H1 (cell line): ENCODE measurements at regions not wholly inside any gene's neighbourhood (a gene's known extent, or its start where the extent isn't known, plus 50 kb on each side); places are given as distances from the start of the nearest gene placed in this dataset.

Source experiments
- CTCF ChIA-PET: fragments of 300-600 bp; sonication (Branson Sonifier 250); formaldehyde crosslinking; loops from one replicate; lab custom pipeline; 2021; ENCODE audit not compliant: partially characterized antibody; lab: Charles Lee
- POLR2A ChIA-PET: fragments of 300-600 bp; sonication (Branson Sonifier 250); formaldehyde crosslinking; loops from one replicate; lab custom pipeline; 2021; ENCODE audit warnings: inconsistent platforms; ENCODE audit not compliant: partially characterized antibody; lab: Charles Lee
- DNase-seq, 2 experiments: peaks; one replicate each; pipeline versions ENCODE4 v3.0.0 to v3.0.0-alpha.2; 2010 to 2022; ENCODE audit warnings: low spot score in 2 of 2, low read depth in 1 of 2, mixed read lengths in 1 of 2
- FAIRE-seq: peaks from 2 replicates; lab custom pipeline; 2011; peaks lifted over from hg19 to GRCh38; lab: Jason Lieb, UNC
- H2AFZ ChIP-seq: 2 replicates; pipeline ENCODE4 v1.8.1; 2012; ENCODE audit warnings: low read length, inconsistent platforms
- H2AK5ac ChIP-seq: 2 replicates; pipeline ENCODE4 v1.6.1; 2013; ENCODE audit warnings: low read depth, low read length
- H2BK120ac ChIP-seq: replicated peaks from 2 replicates; pipeline ENCODE3; 2013; ENCODE audit warnings: low read depth, low read length, inconsistent platforms
- H2BK12ac ChIP-seq: 2 replicates; pipeline ENCODE4 v1.6.1; 2013; ENCODE audit warnings: low read depth, low read length
- H2BK15ac ChIP-seq: 2 replicates; pipeline ENCODE4 v1.6.1; 2013; ENCODE audit warnings: low read length
- H2BK20ac ChIP-seq: 2 replicates; pipeline ENCODE4 v1.6.1; 2013; ENCODE audit warnings: low read length
- H2BK5ac ChIP-seq: 2 replicates; pipeline ENCODE4 v1.6.1; 2013; ENCODE audit warnings: low read depth, low read length
- H3K14ac ChIP-seq: 2 replicates; pipeline ENCODE4 v1.6.1; 2013; ENCODE audit warnings: inconsistent platforms; ENCODE audit not compliant: insufficient read length
- H3K18ac ChIP-seq: 2 replicates; pipeline ENCODE4 v1.6.1; 2013; ENCODE audit warnings: low read length; ENCODE audit errors: extremely low read depth
- H3K23ac ChIP-seq: 2 replicates; pipeline ENCODE4 v1.6.1; 2013; ENCODE audit warnings: inconsistent platforms; ENCODE audit not compliant: insufficient read length
- H3K23me2 ChIP-seq: 2 replicates; pipeline ENCODE4 v1.6.1; 2013; ENCODE audit warnings: low read depth, low read length
- H3K27ac ChIP-seq: 2 replicates; pipeline ENCODE4 v1.6.1; 2011; ENCODE audit warnings: low read depth, low read length, inconsistent platforms
- H3K27me3 ChIP-seq, 4 experiments: replicated peaks in 1 of 4; 1 replicate in 1 of 4; 2 replicates in 3 of 4; pipeline versions ENCODE4 v1.6.1 to v1.8.1; 2011 to 2013; ENCODE audit warnings: low read length in 3 of 4, mild to moderate bottlenecking in 3 of 4, inconsistent platforms in 2 of 4, mixed read lengths in 2 of 4, moderate library complexity in 1 of 4; ENCODE audit not compliant: control insufficient read depth in 3 of 4, insufficient read depth in 3 of 4; ENCODE audit errors: extremely low read depth in 1 of 4
- H3K36me3 ChIP-seq, 4 experiments: 2 replicates each; pipeline versions ENCODE4 v1.6.1 to v1.8.1; 2011 to 2013; ENCODE audit warnings: mild to moderate bottlenecking in 4 of 4, low read length in 3 of 4, moderate library complexity in 2 of 4, control low read depth in 1 of 4, inconsistent platforms in 1 of 4; ENCODE audit not compliant: insufficient read depth in 4 of 4, control insufficient read depth in 2 of 4
- H3K4ac ChIP-seq: replicated peaks from 2 replicates; pipeline ENCODE3; 2013; ENCODE audit warnings: low read length, low read depth, mixed read lengths, inconsistent platforms; ENCODE audit not compliant: insufficient read length
- H3K4me1 ChIP-seq, 4 experiments: replicated peaks in 1 of 4; 1 replicate in 1 of 4; 2 replicates in 3 of 4; pipeline versions ENCODE4 v1.6.1 to v1.8.1; 2011 to 2013; ENCODE audit warnings: low read length in 3 of 4, inconsistent platforms in 2 of 4, mixed read lengths in 1 of 4; ENCODE audit not compliant: insufficient read depth in 4 of 4, control insufficient read depth in 3 of 4
- H3K4me2 ChIP-seq, 2 experiments: 2 replicates each; pipeline versions ENCODE4 v1.6.1 to v1.8.1; 2011 to 2013; ENCODE audit warnings: low read depth in 2 of 2, low read length in 2 of 2, control low read depth in 1 of 2, inconsistent platforms in 1 of 2, mild to moderate bottlenecking in 1 of 2; ENCODE audit not compliant: insufficient read depth in 1 of 2
- H3K4me3 ChIP-seq, 4 experiments: fragments of 200-600, 300-600 bp in 1 of 4; sonication (generic), shearing (Covaris generic), sonication (Bioruptor Twin) in 1 of 4; 2 replicates each; pipeline versions ENCODE4 v1.5.1 to v1.8.1; 2011 to 2016; ENCODE audit warnings: low read length in 4 of 4, low read depth in 3 of 4, control low read depth in 2 of 4, inconsistent platforms in 2 of 4, mild to moderate bottlenecking in 2 of 4, mixed read lengths in 1 of 4, moderate library complexity in 1 of 4; ENCODE audit not compliant: insufficient read depth in 2 of 4; ENCODE audit errors: extremely low read depth in 1 of 4
- H3K56ac ChIP-seq: replicated peaks from 2 replicates; pipeline ENCODE3; 2013; ENCODE audit warnings: low read depth, mild to moderate bottlenecking, mixed read lengths, low read length, inconsistent platforms; ENCODE audit not compliant: insufficient read length
- H3K79me1 ChIP-seq: 2 replicates; pipeline ENCODE4 v1.6.1; 2013; ENCODE audit warnings: low read depth, low read length, control low read depth
- H3K79me2 ChIP-seq, 2 experiments: 2 replicates each; pipeline versions ENCODE4 v1.6.1 to v1.8.1; 2012 to 2013; ENCODE audit warnings: low read length in 2 of 2, mild to moderate bottlenecking in 2 of 2, inconsistent platforms in 1 of 2; ENCODE audit not compliant: insufficient read depth in 2 of 2, control insufficient read depth in 1 of 2
- H3K9ac ChIP-seq, 4 experiments: replicated peaks in 1 of 4; 1 replicate in 1 of 4; 2 replicates in 3 of 4; pipeline versions ENCODE4 v1.6.1 to v1.8.1; 2011 to 2013; ENCODE audit warnings: low read depth in 3 of 4, low read length in 3 of 4, control low read depth in 2 of 4, mild to moderate bottlenecking in 2 of 4, moderate library complexity in 2 of 4, inconsistent platforms in 1 of 4; ENCODE audit errors: extremely low read depth in 1 of 4
- H3K9me3 ChIP-seq, 2 experiments: 2 replicates each; pipeline versions ENCODE4 v1.6.1 to v1.8.1; 2012 to 2013; ENCODE audit warnings: mild to moderate bottlenecking in 2 of 2, moderate library complexity in 2 of 2, control low read depth in 1 of 2, inconsistent platforms in 1 of 2, low read depth in 1 of 2, low read length in 1 of 2, mixed read lengths in 1 of 2; ENCODE audit not compliant: insufficient read depth in 2 of 2
- H4K20me1 ChIP-seq, 2 experiments: replicated peaks in 1 of 2; 2 replicates each; pipeline versions ENCODE3 to v1.8.1; 2011 to 2013; ENCODE audit warnings: inconsistent platforms in 2 of 2, low read length in 2 of 2, mild to moderate bottlenecking in 1 of 2; ENCODE audit not compliant: insufficient read depth in 2 of 2, control insufficient read depth in 1 of 2
- H4K5ac ChIP-seq: 2 replicates; pipeline ENCODE4 v1.6.1; 2013; ENCODE audit warnings: low read length, low read depth, mixed read lengths, inconsistent platforms; ENCODE audit not compliant: insufficient read length
- H4K8ac ChIP-seq: 2 replicates; pipeline ENCODE4 v1.8.0; 2013; ENCODE audit warnings: mild to moderate bottlenecking, moderate library complexity, low read length, inconsistent platforms; ENCODE audit not compliant: insufficient read depth; ENCODE audit errors: extremely low read depth
- H4K91ac ChIP-seq: replicated peaks from 2 replicates; pipeline ENCODE3; 2013; ENCODE audit warnings: low read length, mixed read lengths, inconsistent platforms; ENCODE audit not compliant: insufficient read length
- BACH1 ChIP-seq: IDR thresholded peaks from 2 replicates; pipeline ENCODE4 v1.6.1; 2012; ENCODE audit warnings: low read length, improper control_type of control experiment
- BRCA1 ChIP-seq: IDR thresholded peaks from 2 replicates; pipeline ENCODE4 v1.6.1; 2012; ENCODE audit warnings: low read depth, low read length, improper control_type of control experiment
- CTCF ChIP-seq, 3 experiments: IDR thresholded peaks; 1 replicate in 2 of 3; 2 replicates in 1 of 3; pipeline versions ENCODE4 v1.5.1 to v1.6.1; 2011; ENCODE audit warnings: low read length in 3 of 3, mild to moderate bottlenecking in 3 of 3, inconsistent platforms in 2 of 3, low read depth in 1 of 3, moderate library complexity in 1 of 3; ENCODE audit not compliant: insufficient read depth in 1 of 3; ENCODE audit errors: control extremely low read depth in 1 of 3
- EP300 ChIP-seq, 2 experiments: IDR thresholded peaks; 1 replicate in 1 of 2; 2 replicates in 1 of 2; pipeline ENCODE4 v1.6.1; 2011 to 2012; ENCODE audit warnings: low read depth in 2 of 2, low read length in 2 of 2, mild to moderate bottlenecking in 2 of 2, borderline replicate concordance in 1 of 2, inconsistent platforms in 1 of 2, moderate library complexity in 1 of 2
- HDAC2 ChIP-seq, 2 experiments: fragments of 300-600 bp in 1 of 2; sonication (generic) in 1 of 2; IDR thresholded peaks; 2 replicates each; pipeline ENCODE4 v1.6.1; 2011 to 2012; ENCODE audit warnings: low read depth in 2 of 2, low read length in 2 of 2, mild to moderate bottlenecking in 2 of 2, moderate library complexity in 2 of 2, borderline replicate concordance in 1 of 2, inconsistent platforms in 1 of 2
- MAFK ChIP-seq: IDR thresholded peaks from 2 replicates; pipeline ENCODE4 v1.6.1; 2012; ENCODE audit warnings: low read depth, mild to moderate bottlenecking, improper control_type of control experiment, low read length
- MAX ChIP-seq: IDR thresholded peaks from 2 replicates; pipeline ENCODE4 v1.6.1; 2012; ENCODE audit warnings: inconsistent platforms
- POLR2A ChIP-seq, 2 experiments: IDR thresholded peaks; 1 replicate in 1 of 2; 2 replicates in 1 of 2; pipeline ENCODE4 v1.6.1; 2011; ENCODE audit warnings: low read depth in 2 of 2, low read length in 2 of 2, mild to moderate bottlenecking in 2 of 2; ENCODE audit errors: control extremely low read depth in 1 of 2
- SUZ12 ChIP-seq: fragments of 200-600 bp; sonication (generic); IDR thresholded peaks from 2 replicates; pipeline ENCODE4 v1.6.1; 2012; ENCODE audit warnings: mild to moderate bottlenecking, inconsistent platforms, low read length, moderate library complexity, mixed read lengths
- WGBS, 2 experiments: shearing (Covaris generic) in 1 of 2; methylation state at CpG; one replicate each; pipeline versions ENCODE4 v1.1.6 to v1.1.7; 2013 to 2015; ENCODE audit warnings: low lambda C conversion rate in 2 of 2, mixed read lengths in 2 of 2, inconsistent platforms in 1 of 2, low coverage in 1 of 2, missing lambda C conversion rate in 1 of 2; ENCODE audit not compliant: insufficient replicate concordance in 2 of 2, insufficient coverage in 1 of 2, insufficient read length in 1 of 2; ENCODE audit errors: extremely low coverage in 1 of 2, missing lambda C conversion rate in 1 of 2; 5-methylcytosine and 5-hydroxymethylcytosine counted together

- Histone ChIP-seq H3K4me3 (no peak overlapping the region), H2BK12ac (0 out of 2 replicates have a peak overlapping the region, but pooled peaks have one; percentile 68), H4K8ac (no peak overlapping the region), H3K4me2 (no peak overlapping the region), H3K36me3 (no peaks in the 10 kb centered on the region), H3K27me3 (peaks cover 0 to 3% (median 0%) of the 10 kb centered on the region in 4 experiments; a peak in 1 of 7 replicates), H3K9ac (no peak overlapping the region), H2AK5ac (no peak overlapping the region; the same call in 1 of the 2 replicates), H2BK120ac (no peak overlapping the region), H3K56ac (no peak overlapping the region), H3K79me1 (0 out of 2 replicates have a peak, but pooled peaks cover 4% of the 10 kb centered on the region), H3K23me2 (peaks cover 8% of the 10 kb centered on the region), H3K14ac (no peak overlapping the region), H3K4me1 (peaks cover 0 to 3% (median 0%) of the 10 kb centered on the region in 4 experiments; a peak in 1 of 7 replicates), H3K4ac (no peak overlapping the region), H2AFZ (no peak overlapping the region), H4K5ac (no peak overlapping the region), H3K27ac (no peak overlapping the region), H2BK5ac (no peak overlapping the region; the same call in 1 of the 2 replicates), H3K18ac (no peak overlapping the region), H3K79me2 (no peaks in the 10 kb centered on the region), H4K20me1 (peaks cover 0 to 6% of the 10 kb centered on the region in 2 experiments), H3K9me3 (no peaks in the 10 kb centered on the region; a peak in 1 of 4 replicates), H3K23ac (no peak overlapping the region), H4K91ac (no peak overlapping the region), H2BK15ac (0 out of 2 replicates have a peak overlapping the region, but pooled peaks have one; percentile 63), H2BK20ac (no peak overlapping the region)
- CTCF ChIA-PET, result interaction anchor here (0.6 to 1.4 kb wide), 3 partner anchors 47 to 807 kb away, joined by 3 to 4 read pairs (median 4); no protein-coding TSS in a partner anchor
- DNase-seq, result no peak
- POLR2A ChIA-PET, result no interaction called here
- WGBS, 2 experiments, result 95% methylated on average over 12 of the region's 12 CpGs; no CpG with 5 or more reads in 1 of the 2 experiments
- FAIRE-seq, result no peak
- TF ChIP-seq BACH1 (no peak), BRCA1 (no peak), POLR2A (IDR thresholded peaks at IDR 0.05; ENCODE audit: control extremely low read depth in 1 of 2, low read depth in 2 of 2, low read length in 2 of 2) (no peak), HDAC2 (IDR thresholded peaks at IDR 0.05; ENCODE audit: borderline replicate concordance in 1 of 2, low read depth in 2 of 2, low read length in 2 of 2) (no peak), EP300 (IDR thresholded peaks at IDR 0.05; ENCODE audit: borderline replicate concordance in 1 of 2, low read depth in 2 of 2, low read length in 2 of 2) (no peak), CTCF (IDR thresholded peaks at IDR 0.05; ENCODE audit: control extremely low read depth in 1 of 3, insufficient read depth in 1 of 3, low read depth in 1 of 3, low read length in 3 of 3) (no peak), MAFK (no peak), SUZ12 (no peak), MAX (no peak)
Measured at GRCh38 chr16:87123356-87124001, 193.7 kb downstream of the C16orf95 start.
